IMR-90 (cell line): ENCODE measurements at regions not wholly inside any gene's neighbourhood (a gene's known extent, or its start where the extent isn't known, plus 50 kb on each side); places are given as distances from the start of the nearest gene placed in this dataset.

Experiments used
- ATAC-seq: fragments of 200-7000 bp; cut with Tn5 transposase; 2 replicates; pipeline ENCODE4 v1.9.1; 2020; ENCODE audit warnings: low read depth, mild to moderate bottlenecking, moderate library complexity
- BruUV-seq: library from RNA; stranded (reverse); fragments of 400-500 nt; replicated peaks from 2 replicates; lab custom pipeline; 2021; lab: Mats Ljungman, UMichigan
- CTCF ChIA-PET: fragments of 300-600 bp; formaldehyde crosslinking; extraction: SDS; loops from one replicate; lab custom pipeline; 2021; ENCODE audit warnings: antibody characterized with exemption; lab: Yijun Ruan, JAX
- POLR2A ChIA-PET: fragments of 300-600 bp; sonication (Branson Sonifier 250); formaldehyde crosslinking; loops from one replicate; lab custom pipeline; 2022; ENCODE audit warnings: antibody characterized with exemption; ENCODE audit not compliant: unreplicated experiment; lab: Charles Lee
- DNase-seq: peaks from one replicate; pipeline ENCODE4 v3.0.0; 2013
- H2AFZ ChIP-seq: replicated peaks from 2 replicates; pipeline ENCODE3; 2013; ENCODE audit warnings: low read length, mild to moderate bottlenecking; ENCODE audit not compliant: poor library complexity
- H2AK5ac ChIP-seq: 2 replicates; pipeline ENCODE4 v1.6.1; 2013; ENCODE audit warnings: low read depth, low read length, inconsistent platforms
- H2AK9ac ChIP-seq: replicated peaks from 2 replicates; pipeline ENCODE3; 2013; ENCODE audit warnings: mild to moderate bottlenecking, low read depth, low read length, moderate library complexity; ENCODE audit not compliant: poor library complexity
- H2BK120ac ChIP-seq: 2 replicates; pipeline ENCODE4 v1.6.1; 2013; ENCODE audit warnings: low read depth, low read length, inconsistent platforms
- H2BK15ac ChIP-seq: 3 replicates; pipeline ENCODE4 v1.6.1; 2013; ENCODE audit warnings: low read depth, low read length, inconsistent platforms
- H2BK20ac ChIP-seq: 2 replicates; pipeline ENCODE4 v1.6.1; 2013; ENCODE audit warnings: low read depth, mild to moderate bottlenecking, inconsistent platforms, low read length, moderate library complexity
- H2BK5ac ChIP-seq: 2 replicates; pipeline ENCODE4 v1.6.1; 2013; ENCODE audit warnings: mild to moderate bottlenecking, low read depth, low read length, inconsistent platforms; ENCODE audit not compliant: poor library complexity, severe bottlenecking
- H3K14ac ChIP-seq: replicated peaks from 2 replicates; pipeline ENCODE4 v1.6.1; 2013; ENCODE audit warnings: low read depth, low read length, inconsistent platforms
- H3K18ac ChIP-seq: 2 replicates; pipeline ENCODE4 v1.6.1; 2013; ENCODE audit warnings: low read depth, low read length, control low read depth
- H3K23ac ChIP-seq: 2 replicates; pipeline ENCODE4 v1.6.1; 2013; ENCODE audit warnings: low read depth, low read length, inconsistent platforms
- H3K27ac ChIP-seq: 2 replicates; pipeline ENCODE4 v1.5.1; 2013; ENCODE audit warnings: mild to moderate bottlenecking, control low read depth, low read length; ENCODE audit not compliant: insufficient read depth
- H3K27me3 ChIP-seq: 2 replicates; pipeline ENCODE4 v1.6.1; 2013; ENCODE audit warnings: low read length; ENCODE audit not compliant: control insufficient read depth, insufficient read depth
- H3K36me3 ChIP-seq: 2 replicates; pipeline ENCODE4 v1.6.1; 2013; ENCODE audit warnings: low read length, mixed read lengths; ENCODE audit not compliant: control insufficient read depth, insufficient read depth
- H3K4ac ChIP-seq: 2 replicates; pipeline ENCODE4 v1.6.1; 2013; ENCODE audit warnings: low read depth, low read length, inconsistent platforms
- H3K4me1 ChIP-seq: 2 replicates; pipeline ENCODE4 v1.6.1; 2013; ENCODE audit warnings: low read length, mixed read lengths; ENCODE audit not compliant: control insufficient read depth, insufficient read depth
- H3K4me2 ChIP-seq: 2 replicates; pipeline ENCODE4 v1.6.1; 2013; ENCODE audit warnings: low read depth, mild to moderate bottlenecking, control low read depth, low read length, moderate library complexity
- H3K4me3 ChIP-seq: 2 replicates; pipeline ENCODE4 v1.5.1; 2013; ENCODE audit warnings: low read depth, mild to moderate bottlenecking, control low read depth, low read length, moderate library complexity; ENCODE audit not compliant: insufficient read depth
- H3K56ac ChIP-seq: 2 replicates; pipeline ENCODE4 v1.6.1; 2013; ENCODE audit warnings: low read length, inconsistent platforms; ENCODE audit not compliant: insufficient read depth; ENCODE audit errors: extremely low read depth
- H3K79me1 ChIP-seq, 2 experiments: 2 replicates each; pipeline ENCODE4 v1.6.1; 2013; ENCODE audit warnings: low read length in 2 of 2, inconsistent platforms in 1 of 2, low read depth in 1 of 2
- H3K9ac ChIP-seq: 2 replicates; pipeline ENCODE4 v1.6.1; 2013; ENCODE audit warnings: low read depth, low read length, control low read depth
- H3K9me1 ChIP-seq: 2 replicates; pipeline ENCODE4 v1.6.1; 2013; ENCODE audit warnings: low read length, inconsistent platforms; ENCODE audit not compliant: insufficient read depth
- H3K9me3 ChIP-seq: 2 replicates; pipeline ENCODE4 v1.6.1; 2013; ENCODE audit warnings: low read length; ENCODE audit not compliant: control insufficient read depth, insufficient read depth
- H4K20me1 ChIP-seq: 2 replicates; pipeline ENCODE4 v1.6.1; 2013; ENCODE audit warnings: low read length, inconsistent platforms; ENCODE audit not compliant: insufficient read depth
- H4K5ac ChIP-seq: 2 replicates; pipeline ENCODE4 v1.6.1; 2013; ENCODE audit warnings: mild to moderate bottlenecking, low read depth, low read length, control low read depth
- H4K8ac ChIP-seq, 2 experiments: 2 replicates each; pipeline ENCODE4 v1.6.1; 2013; ENCODE audit warnings: low read depth in 2 of 2, low read length in 2 of 2, control low read depth in 1 of 2, inconsistent platforms in 1 of 2
- H4K91ac ChIP-seq: 2 replicates; pipeline ENCODE4 v1.6.1; 2013; ENCODE audit warnings: low read depth, low read length, inconsistent platforms; ENCODE audit not compliant: insufficient read depth
- BHLHE40 ChIP-seq: fragments of 150-350 bp; IDR thresholded peaks from 2 replicates; pipeline ENCODE4 v1.6.1; 2016; ENCODE audit warnings: mild to moderate bottlenecking, low read depth, low read length
- CEBPB ChIP-seq: IDR thresholded peaks from 2 replicates; pipeline ENCODE4 v1.6.1; 2012; ENCODE audit warnings: low read depth, low read length, improper control_type of control experiment
- CHD1 ChIP-seq: IDR thresholded peaks from 2 replicates; pipeline ENCODE4 v1.6.1; 2012; ENCODE audit warnings: low read depth, low read length, improper control_type of control experiment
- MAZ ChIP-seq: IDR thresholded peaks from 2 replicates; pipeline ENCODE4 v1.6.1; 2012; ENCODE audit warnings: low read depth, mild to moderate bottlenecking, low read length, improper control_type of control experiment, moderate library complexity, borderline replicate concordance
- RAD21 ChIP-seq: IDR thresholded peaks from 2 replicates; pipeline ENCODE4 v1.6.1; 2012; ENCODE audit warnings: low read length, improper control_type of control experiment
- SMC3 ChIP-seq: fragments of 150-350 bp; IDR thresholded peaks from 2 replicates; pipeline ENCODE4 v1.6.1; 2016; ENCODE audit warnings: low read depth, mild to moderate bottlenecking, antibody characterized with exemption, low read length, moderate library complexity
- WGBS, 2 experiments: methylation state at CpG; one replicate each; pipeline versions ENCODE4 v1.1.5 to v1.1.7; 2013; ENCODE audit warnings: missing lambda C conversion rate in 2 of 2; ENCODE audit not compliant: insufficient read length in 1 of 2; ENCODE audit errors: extremely low coverage in 2 of 2; 5-methylcytosine and 5-hydroxymethylcytosine counted together
- dilution Hi-C: fragments of 300-500 bp; cut with HindIII; formaldehyde crosslinking; loops from one replicate; pipeline ENCODE4 v1.14.3; 2018; ENCODE audit warnings: low sequenced_read_pairs; ENCODE audit not compliant: unreplicated experiment
- in situ Hi-C: fragments of 300-500 bp; cut with MboI; formaldehyde crosslinking; loops from 3 replicates; pipeline ENCODE4 v1.14.3; 2019; ENCODE audit warnings: low sequenced_read_pairs, inconsistent platforms, mixed read lengths
- intact Hi-C: fragments of 100-400 bp; cut with micrococcal nuclease; formaldehyde crosslinking; loops from 2 replicates; pipeline ENCODE4 v1.10.0; 2022
- TF ChIP-seq, protein P1 (sequence below): fragments of 150-350 bp; IDR thresholded peaks from 2 replicates; pipeline ENCODE4 v1.6.1; 2016; ENCODE audit warnings: low read depth, mild to moderate bottlenecking, low read length, moderate library complexity, borderline replicate concordance

DNA sequence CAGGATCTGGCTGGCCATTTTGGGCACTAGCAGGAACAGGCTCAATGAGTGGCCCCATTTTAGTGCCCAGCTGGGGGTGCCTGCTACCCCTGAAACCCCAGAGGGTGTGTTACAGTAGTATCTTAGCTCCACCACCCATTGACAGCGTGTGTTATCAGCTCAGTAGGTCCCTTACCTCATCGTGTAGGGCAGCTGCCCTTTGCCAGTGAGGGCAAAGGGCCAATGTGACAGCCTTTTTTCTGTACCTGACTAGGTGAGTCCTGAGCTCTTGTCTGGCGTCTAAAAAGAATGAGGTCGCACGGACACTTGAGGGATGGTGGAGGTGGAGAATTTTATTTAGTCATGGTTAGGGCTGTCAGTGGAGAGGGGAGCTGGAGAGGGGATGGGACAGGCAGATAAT is 462.2 kb downstream of the PIK3C3 start:
- H3K9ac ChIP-seq, result no peak overlapping the region
- BruUV-seq, result no TSS peak
- ChIA-PET POLR2A (no interaction called here), CTCF (no interaction called here)
- no peak overlapping the region for H3K18ac ChIP-seq
- no peak overlapping the region for H3K14ac ChIP-seq
- no peak overlapping the region for H3K23ac ChIP-seq
- no peak overlapping the region for H2BK20ac ChIP-seq
- no peaks in the 10 kb centered on the region for H3K36me3 ChIP-seq
- H3K79me1 ChIP-seq, result no peaks in the 10 kb centered on the region
- H4K91ac ChIP-seq, result no peak overlapping the region
- no peaks in the 10 kb centered on the region for H4K20me1 ChIP-seq
- no peak overlapping the region for H2AK5ac ChIP-seq
- no peak overlapping the region for H3K56ac ChIP-seq
- peaks cover 9% of the 10 kb centered on the region for H3K9me3 ChIP-seq
- no peak overlapping the region for H4K8ac ChIP-seq
- no peak overlapping the region for H2BK15ac ChIP-seq
- H3K4ac ChIP-seq, result no peak overlapping the region
- H3K27ac ChIP-seq, result no peak overlapping the region
- ATAC-seq (no peak), DNase-seq (no peak)
- no peaks in the 10 kb centered on the region for H3K9me1 ChIP-seq
- dilution Hi-C loops, result no loop called here
- intact Hi-C loops, result no loop called here
- H4K5ac ChIP-seq, result no peak overlapping the region
- H3K27me3 ChIP-seq, result no peaks in the 10 kb centered on the region
- in situ Hi-C loops, result no loop called here
- H3K4me2 ChIP-seq, result no peak overlapping the region
- H2AFZ ChIP-seq, result no peak overlapping the region
- no peak overlapping the region for H3K4me3 ChIP-seq
- H2AK9ac ChIP-seq, result no peak overlapping the region
- H2BK120ac ChIP-seq, result no peak overlapping the region
- WGBS, 2 experiments, result no CpG with 5 or more reads among the region's 5 CpGs
- H2BK5ac ChIP-seq, result no peak overlapping the region
- H3K4me1 ChIP-seq, result no peaks in the 10 kb centered on the region
- TF ChIP-seq RAD21 (no peak), SMC3 (no peak), BHLHE40 (no peak), MAZ (no peak), CEBPB (no peak), CHD1 (no peak)
- TF ChIP-seq, protein P1, sequence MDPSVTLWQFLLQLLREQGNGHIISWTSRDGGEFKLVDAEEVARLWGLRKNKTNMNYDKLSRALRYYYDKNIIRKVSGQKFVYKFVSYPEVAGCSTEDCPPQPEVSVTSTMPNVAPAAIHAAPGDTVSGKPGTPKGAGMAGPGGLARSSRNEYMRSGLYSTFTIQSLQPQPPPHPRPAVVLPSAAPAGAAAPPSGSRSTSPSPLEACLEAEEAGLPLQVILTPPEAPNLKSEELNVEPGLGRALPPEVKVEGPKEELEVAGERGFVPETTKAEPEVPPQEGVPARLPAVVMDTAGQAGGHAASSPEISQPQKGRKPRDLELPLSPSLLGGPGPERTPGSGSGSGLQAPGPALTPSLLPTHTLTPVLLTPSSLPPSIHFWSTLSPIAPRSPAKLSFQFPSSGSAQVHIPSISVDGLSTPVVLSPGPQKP, result no peak
